ENCODE measurements at regions not wholly inside any gene's neighbourhood (a gene's known extent, or its start where the extent isn't known, plus 50 kb on each side); places are given as distances from the start of the nearest gene placed in this dataset.

GRCh38 chr4:92050875-92051274, 252.9 kb upstream of the GRID2 start:
- Histone ChIP-seq H3K27ac (no peak overlapping the region), H3K4me3 (no peak overlapping the region), H3K4me1 (no peaks in the 10 kb centered on the region), H3K36me3 (no peaks in the 10 kb centered on the region), H3K27me3 (no peaks in the 10 kb centered on the region), H3K9me3 (peaks cover 0 to 3% (median 0%) of the 10 kb centered on the region in 3 donors)
- DNase-seq = no peak
- intact Hi-C loops (cut with DNase I; ENCODE audit: low total_unique reads) = no loop called here
- TF ChIP-seq CTCF (IDR thresholded peaks at IDR 0.05) = no peak

GRCh38 chr4:92059615-92060014, 244.2 kb upstream of the GRID2 start:
- intact Hi-C loops (cut with DNase I; ENCODE audit: low total_unique reads) = no loop called here
- Histone ChIP-seq H3K27ac (no peak overlapping the region), H3K27me3 (no peaks in the 10 kb centered on the region), H3K9me3 (no peaks in the 10 kb centered on the region), H3K4me3 (no peak overlapping the region), H3K36me3 (no peaks in the 10 kb centered on the region), H3K4me1 (no peaks in the 10 kb centered on the region)
- DNase-seq = no peak
- no peak for TF ChIP-seq CTCF (IDR thresholded peaks at IDR 0.05)

GRCh38 chr4:92060333-92060732, 243.4 kb upstream of the GRID2 start:
- Histone ChIP-seq H3K27me3 (no peaks in the 10 kb centered on the region), H3K4me3 (no peak overlapping the region), H3K4me1 (no peaks in the 10 kb centered on the region), H3K27ac (no peak overlapping the region), H3K9me3 (no peaks in the 10 kb centered on the region), H3K36me3 (no peaks in the 10 kb centered on the region)
- TF ChIP-seq CTCF (IDR thresholded peaks at IDR 0.05) = no peak
- intact Hi-C loops (cut with DNase I; ENCODE audit: low total_unique reads) = no loop called here
- DNase-seq = no peak

GRCh38 chr4:92064574-92064973, 239.2 kb upstream of the GRID2 start:
- no peaks in the 10 kb centered on the region for H3K36me3 ChIP-seq
- intact Hi-C loops (cut with DNase I; ENCODE audit: low total_unique reads) = no loop called here
- TF ChIP-seq CTCF (IDR thresholded peaks at IDR 0.05) = no peak
- no peak for DNase-seq
- no peaks in the 10 kb centered on the region for H3K27me3 ChIP-seq
- no peak overlapping the region for H3K4me3 ChIP-seq
- no peaks in the 10 kb centered on the region for H3K9me3 ChIP-seq
- no peak overlapping the region for H3K27ac ChIP-seq
- H3K4me1 ChIP-seq = no peaks in the 10 kb centered on the region

- TF ChIP-seq CTCF (IDR thresholded peaks at IDR 0.05) = no peak
- Histone ChIP-seq H3K27me3 (no peaks in the 10 kb centered on the region), H3K4me3 (no peak overlapping the region), H3K36me3 (no peaks in the 10 kb centered on the region), H3K4me1 (no peaks in the 10 kb centered on the region), H3K27ac (no peak overlapping the region), H3K9me3 (peaks cover 0 to 7% (median under 1%) of the 10 kb centered on the region in 3 donors)
- DNase-seq = no peak
- intact Hi-C loops (cut with DNase I; ENCODE audit: low total_unique reads) = no loop called here
Observed at GRCh38 chr4:92066485-92066884, 237.3 kb upstream of the GRID2 start.

- H3K4me1 ChIP-seq = no peaks in the 10 kb centered on the region
- intact Hi-C loops (cut with DNase I; ENCODE audit: low total_unique reads) = no loop called here
- H3K36me3 ChIP-seq = no peaks in the 10 kb centered on the region
- peaks cover 0 to 7% (median 6%) of the 10 kb centered on the region in 3 donors for H3K9me3 ChIP-seq
- TF ChIP-seq CTCF (IDR thresholded peaks at IDR 0.05) = no peak
- H3K4me3 ChIP-seq = no peak overlapping the region
- H3K27ac ChIP-seq = no peak overlapping the region
- no peak for DNase-seq
- H3K27me3 ChIP-seq = no peaks in the 10 kb centered on the region
Observed at GRCh38 chr4:92071587-92071986, 232.2 kb upstream of the GRID2 start.
